HG03108 (cell line): ENCODE measurements at regions not wholly inside any gene's neighbourhood (a gene's known extent, or its start where the extent isn't known, plus 50 kb on each side); places are given as distances from the start of the nearest gene placed in this dataset.
"Not testable (repeated sequence)": the region's sequence is repeated elsewhere in the genome, so short reads cannot be mapped to it uniquely, and the experiment has no call there.

Source experiments
- ATAC-seq: cut with Tn5 transposase; IDR thresholded peaks from one replicate; pipeline ENCODE4 v1.9.1; 2021; ENCODE audit warnings: moderate library complexity; ENCODE audit not compliant: unreplicated experiment

- no peak for ATAC-seq
These were observed 1191.2 kb downstream of the CNTNAP5 start for GRCh38 chr2:125216321-125216720.

DNA sequence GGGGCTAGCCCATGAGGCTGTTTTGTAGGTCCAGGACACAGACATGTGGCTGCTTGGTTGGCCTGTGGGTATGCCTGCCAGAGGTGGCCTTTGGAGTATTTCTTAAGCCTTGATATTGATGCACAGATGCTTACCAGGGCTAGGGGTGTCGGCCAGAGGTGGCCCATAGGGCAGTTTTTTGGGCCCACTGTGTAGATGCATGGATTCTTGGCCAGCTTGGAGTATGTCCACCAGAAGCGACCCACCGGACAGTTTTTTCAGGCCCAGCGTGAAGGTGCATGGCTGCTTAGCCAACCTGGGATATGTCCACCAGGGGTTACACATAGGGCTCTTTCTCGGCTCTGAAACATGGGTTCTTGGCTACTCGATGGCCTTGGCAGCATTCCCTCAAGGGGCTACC is 1199.1 kb downstream of the CNTNAP5 start:
- ATAC-seq: no peak

GRCh38 chr2:125224830-125225229 is 1199.7 kb downstream of the CNTNAP5 start:
- ATAC-seq: no peak

GRCh38 chr2:125227843-125228392 is 1202.8 kb downstream of the CNTNAP5 start:
- ATAC-seq: no peak

GRCh38 chr2:125240870-125241269 is 1215.8 kb downstream of the CNTNAP5 start:
- ATAC-seq: no peak

DNA sequence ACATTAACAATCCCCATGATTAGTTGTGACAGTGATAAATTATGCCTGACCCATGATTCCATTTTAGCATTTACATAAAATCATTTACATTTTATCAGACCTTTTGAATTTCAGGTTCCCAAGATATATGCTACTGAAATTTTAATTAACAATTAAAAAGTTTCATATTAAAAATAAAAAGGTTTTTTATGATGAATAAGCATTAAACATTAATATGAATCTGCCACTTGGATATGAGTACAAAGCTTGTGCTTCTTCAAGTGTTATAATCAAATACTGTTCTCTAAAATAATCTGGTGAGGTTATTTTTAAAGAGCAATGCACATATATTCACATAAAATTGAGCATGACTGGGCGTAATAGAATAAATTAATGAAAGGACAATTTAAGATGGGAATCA is 1218.0 kb downstream of the CNTNAP5 start:
- ATAC-seq: no peak

- no peak for ATAC-seq
These were observed 1228.9 kb downstream of the CNTNAP5 start for GRCh38 chr2:125254010-125254409.

DNA sequence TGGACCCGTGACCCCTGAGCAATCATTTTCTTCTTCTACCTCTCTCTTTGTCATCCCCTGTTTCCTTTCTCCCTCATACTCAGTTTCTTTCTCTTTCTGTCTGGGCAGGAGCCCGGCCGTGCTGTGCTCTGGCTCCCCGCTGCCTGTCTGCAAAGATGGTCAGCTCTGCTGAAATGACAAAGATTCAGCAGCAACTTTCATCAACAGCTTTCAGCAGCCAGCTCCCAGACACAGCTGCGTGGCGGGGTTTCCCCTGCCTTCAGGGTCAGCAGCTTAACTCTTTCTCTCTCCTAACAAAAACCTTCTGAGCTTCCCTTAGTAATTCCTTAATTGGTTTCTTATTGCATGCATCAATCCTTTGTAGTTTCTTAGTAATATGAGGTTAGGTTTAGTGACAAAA is 1234.4 kb downstream of the CNTNAP5 start:
- no peak for ATAC-seq

GRCh38 chr2:125260366-125260930 is 1235.4 kb downstream of the CNTNAP5 start:
- ATAC-seq: not testable (repeated sequence)

DNA sequence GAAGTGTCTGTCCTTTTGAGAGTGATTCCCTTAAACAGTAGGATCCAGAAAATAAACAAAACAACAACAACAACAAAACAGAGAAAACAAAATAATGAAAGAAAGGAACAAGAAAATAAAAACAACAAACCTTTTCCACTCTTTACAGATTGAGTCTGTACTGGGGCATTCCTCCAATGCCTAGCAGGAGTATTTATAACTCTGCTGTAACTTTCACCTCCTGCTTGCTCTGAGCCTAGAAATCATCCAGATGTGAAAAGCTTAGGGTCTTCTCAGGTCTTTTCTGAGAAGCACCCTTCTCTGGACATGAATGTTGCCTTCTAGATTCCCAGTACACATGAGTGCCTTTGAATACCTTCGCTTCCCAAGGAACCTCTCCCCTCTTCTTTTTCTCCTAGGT is 1239.4 kb downstream of the CNTNAP5 start:
- ATAC-seq: no peak

DNA sequence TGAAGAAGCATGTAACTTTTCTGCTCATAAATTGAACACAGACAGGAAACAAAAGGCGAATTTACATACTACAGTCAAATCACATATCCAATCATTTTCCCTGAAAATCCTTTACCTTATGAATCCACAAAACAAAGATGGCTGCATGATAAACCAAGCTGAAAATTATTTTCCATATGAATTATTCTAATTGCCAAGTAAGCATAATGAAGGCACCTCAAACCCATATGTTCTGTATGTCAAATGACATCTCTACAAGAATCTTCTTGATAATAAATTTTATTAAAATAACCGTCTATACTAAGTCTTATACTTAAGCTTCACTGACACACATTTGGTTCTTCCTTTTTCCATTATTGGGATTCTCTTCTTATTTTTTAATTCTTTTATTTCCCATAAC is 1242.6 kb downstream of the CNTNAP5 start:
- no peak for ATAC-seq

GRCh38 chr2:125272651-125273050 is 1247.6 kb downstream of the CNTNAP5 start:
- no peak for ATAC-seq

DNA sequence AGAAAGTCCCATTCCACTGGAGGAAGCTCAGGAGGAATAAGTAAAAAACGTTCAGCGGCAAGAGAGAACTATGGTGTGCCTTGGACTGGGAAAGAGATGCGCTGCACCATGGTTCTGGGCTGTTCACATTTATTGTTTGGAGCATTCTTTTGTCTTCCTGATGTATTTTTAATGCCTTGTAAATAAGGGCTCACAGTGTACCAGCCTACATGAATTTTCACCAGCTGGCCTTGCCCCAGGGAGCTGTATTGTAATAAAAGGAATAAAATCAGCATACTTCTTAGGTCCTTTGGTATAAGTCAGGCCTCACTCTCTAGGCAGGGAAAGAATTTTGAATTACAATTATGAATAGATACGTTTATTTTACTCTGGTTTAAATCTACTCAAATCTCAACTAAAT is 1249.6 kb downstream of the CNTNAP5 start:
- ATAC-seq: no peak

GRCh38 chr2:125280265-125280664 is 1255.2 kb downstream of the CNTNAP5 start:
- no peak for ATAC-seq

GRCh38 chr2:125281242-125281641 is 1256.2 kb downstream of the CNTNAP5 start:
- no peak for ATAC-seq

DNA sequence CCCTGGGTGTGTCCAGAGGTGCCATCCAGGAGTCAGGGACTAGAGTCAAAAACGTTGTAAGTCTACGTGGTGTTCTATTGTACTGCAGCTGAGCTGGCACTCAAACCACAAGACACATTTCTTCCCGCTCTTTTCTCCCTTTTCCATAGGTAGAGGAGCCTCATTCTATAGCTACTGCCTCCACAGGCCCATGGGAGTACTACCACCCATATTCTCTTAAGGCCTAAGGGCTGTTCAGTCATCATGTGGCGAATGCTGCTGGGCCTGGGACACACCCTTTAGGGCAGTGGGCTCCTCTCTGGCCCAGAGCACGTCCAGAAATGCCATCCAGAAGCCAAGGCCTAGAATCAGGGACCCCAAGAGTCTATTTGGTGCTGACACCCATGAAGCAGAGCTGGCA is 1271.7 kb downstream of the CNTNAP5 start:
- no peak for ATAC-seq

- ATAC-seq: no peak
These were observed 1285.7 kb downstream of the CNTNAP5 start for GRCh38 chr2:125310657-125311364.

GRCh38 chr2:125312342-125312741 is 1287.3 kb downstream of the CNTNAP5 start:
- no peak for ATAC-seq

DNA sequence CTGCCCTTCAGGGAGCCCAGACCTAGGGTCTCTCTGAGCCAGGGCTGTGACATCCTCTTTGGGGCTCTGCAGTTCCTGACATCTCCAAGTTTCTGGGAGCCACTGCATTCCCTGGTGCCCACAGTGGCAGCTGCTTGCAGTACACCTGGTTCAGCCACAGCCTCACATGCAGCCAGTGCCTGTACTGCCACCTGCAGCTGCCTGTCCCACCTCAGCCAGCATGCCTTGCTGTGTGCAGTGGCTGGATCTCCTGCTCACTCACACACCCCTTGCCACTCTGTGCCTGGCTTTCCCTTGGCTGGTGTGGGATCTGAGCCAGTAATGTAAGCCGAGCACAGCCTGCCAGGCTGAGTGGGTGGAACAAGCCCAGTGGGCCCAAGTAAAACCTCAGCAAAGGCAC is 1288.7 kb downstream of the CNTNAP5 start:
- ATAC-seq: no peak

- no peak for ATAC-seq
These were observed 1293.7 kb downstream of the CNTNAP5 start for GRCh38 chr2:125318740-125319139.

GRCh38 chr2:125324273-125324672 is 1299.2 kb downstream of the CNTNAP5 start:
- no peak for ATAC-seq

DNA sequence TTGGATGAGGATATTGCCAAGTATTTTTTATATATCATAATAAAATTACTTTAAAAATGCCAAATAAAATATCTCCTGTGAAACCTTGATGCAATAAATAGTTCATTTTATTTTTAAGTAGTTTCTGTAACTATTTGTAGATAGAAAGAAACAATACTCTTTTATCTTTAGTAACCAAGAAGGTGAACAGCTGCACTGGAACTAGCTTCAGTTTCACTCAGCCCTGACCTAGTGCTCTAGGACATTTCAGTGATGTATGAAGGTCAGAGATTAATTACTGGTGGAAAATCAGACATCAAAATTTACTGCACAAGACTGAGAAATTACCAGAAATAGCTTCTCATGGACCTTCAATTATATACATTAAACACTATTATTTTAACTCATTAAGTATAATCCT is 1305.0 kb downstream of the CNTNAP5 start:
- no peak for ATAC-seq

DNA sequence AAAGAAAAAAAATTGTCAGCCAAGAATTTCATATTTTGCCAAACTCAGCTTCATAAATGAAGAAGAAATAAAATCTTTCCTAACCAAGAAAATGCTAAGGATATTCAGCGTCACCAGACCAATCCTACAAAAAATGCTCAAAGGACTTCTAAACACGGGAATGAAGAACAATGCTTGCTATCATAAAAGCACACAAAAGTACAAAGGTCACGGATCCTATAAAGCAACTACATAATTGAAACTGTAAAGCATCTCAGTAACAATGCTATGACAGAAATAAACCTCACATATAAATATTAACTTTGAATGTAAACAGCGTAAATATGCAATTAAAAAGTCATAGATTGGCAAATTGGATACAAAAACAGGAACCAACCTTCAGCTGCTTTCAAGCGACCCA is 1314.6 kb upstream of the GYPC start:
- no peak for ATAC-seq
